IPS-20b (cell line): ENCODE measurements at regions not wholly inside any gene's neighbourhood (a gene's known extent, or its start where the extent isn't known, plus 50 kb on each side); places are given as distances from the start of the nearest gene placed in this dataset.

Source experiments
- H3K27ac ChIP-seq: one replicate; pipeline ENCODE4 v1.5.1; 2013; ENCODE audit warnings: low read length
- H3K27me3 ChIP-seq: 2 replicates; pipeline ENCODE4 v1.6.1; 2013; ENCODE audit warnings: mild to moderate bottlenecking, low read length, inconsistent platforms; ENCODE audit not compliant: insufficient read depth
- H3K36me3 ChIP-seq: 2 replicates; pipeline ENCODE4 v1.6.1; 2013; ENCODE audit warnings: low read depth, mild to moderate bottlenecking, inconsistent platforms, low read length, moderate library complexity; ENCODE audit not compliant: insufficient read depth
- H3K4me1 ChIP-seq: 2 replicates; pipeline ENCODE4 v1.6.1; 2013; ENCODE audit warnings: mild to moderate bottlenecking, control low read depth, inconsistent platforms, low read length, moderate library complexity; ENCODE audit not compliant: insufficient read depth
- H3K4me3 ChIP-seq: 2 replicates; pipeline ENCODE4 v1.5.1; 2013; ENCODE audit warnings: mild to moderate bottlenecking, low read length, inconsistent platforms
- H3K9ac ChIP-seq: 2 replicates; pipeline ENCODE4 v1.6.1; 2013; ENCODE audit warnings: low read depth, mild to moderate bottlenecking, inconsistent platforms, low read length, moderate library complexity
- H3K9me3 ChIP-seq: 2 replicates; pipeline ENCODE4 v1.6.1; 2013; ENCODE audit warnings: mild to moderate bottlenecking, low read depth, low read length, inconsistent platforms; ENCODE audit not compliant: insufficient read depth

DNA sequence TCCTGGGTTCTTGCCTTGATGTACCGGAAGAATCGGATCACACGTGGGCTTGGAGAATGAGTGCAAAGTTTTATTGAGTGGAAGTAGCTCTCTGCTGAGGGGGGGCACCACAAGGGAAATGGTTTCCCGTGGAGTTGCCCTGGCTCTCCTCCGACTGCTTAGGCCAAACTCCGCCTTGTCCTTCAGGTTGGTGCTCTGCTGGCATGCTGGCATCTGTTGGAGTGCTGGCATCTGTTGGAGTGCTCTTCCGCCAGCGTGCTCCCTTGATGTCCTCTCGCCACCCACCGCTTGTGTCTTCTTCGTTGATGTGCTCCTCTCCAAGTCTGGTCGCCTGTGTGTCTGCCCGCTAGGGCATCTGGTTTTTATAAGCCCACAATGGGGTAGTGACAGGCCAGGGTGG, 317.1 kb upstream of the HSF2 start:
- no peaks in the 10 kb centered on the region for H3K9me3 ChIP-seq
- H3K4me1 ChIP-seq, result no peaks in the 10 kb centered on the region
- no peaks in the 10 kb centered on the region for H3K27me3 ChIP-seq
- H3K4me3 ChIP-seq, result no peak overlapping the region
- H3K9ac ChIP-seq, result no peak overlapping the region
- H3K27ac ChIP-seq, result no peak overlapping the region
- H3K36me3 ChIP-seq, result no peaks in the 10 kb centered on the region

DNA sequence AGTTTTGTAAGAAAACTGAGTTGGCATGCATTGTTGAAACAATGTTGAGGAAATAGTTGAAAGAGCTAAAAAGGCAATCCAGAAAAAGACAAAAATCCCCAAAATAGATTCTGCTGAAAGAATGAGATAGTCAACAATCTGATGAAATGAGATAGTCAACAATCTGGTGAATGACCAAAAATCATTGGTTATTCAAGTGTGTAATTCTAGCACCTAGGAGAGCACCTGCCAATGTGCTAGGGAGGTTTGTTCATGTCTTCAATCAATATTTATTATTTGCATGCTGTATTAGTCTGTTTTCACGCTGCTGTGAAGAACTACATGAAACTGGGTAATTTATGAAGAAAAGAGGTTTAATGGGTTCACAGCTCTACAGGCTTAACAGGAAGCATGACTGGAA, 307.1 kb upstream of the HSF2 start:
- no peak overlapping the region for H3K27ac ChIP-seq
- H3K9me3 ChIP-seq, result no peaks in the 10 kb centered on the region
- no peak overlapping the region for H3K9ac ChIP-seq
- H3K36me3 ChIP-seq, result no peaks in the 10 kb centered on the region
- no peak overlapping the region for H3K4me3 ChIP-seq
- no peaks in the 10 kb centered on the region for H3K4me1 ChIP-seq
- no peaks in the 10 kb centered on the region for H3K27me3 ChIP-seq

DNA sequence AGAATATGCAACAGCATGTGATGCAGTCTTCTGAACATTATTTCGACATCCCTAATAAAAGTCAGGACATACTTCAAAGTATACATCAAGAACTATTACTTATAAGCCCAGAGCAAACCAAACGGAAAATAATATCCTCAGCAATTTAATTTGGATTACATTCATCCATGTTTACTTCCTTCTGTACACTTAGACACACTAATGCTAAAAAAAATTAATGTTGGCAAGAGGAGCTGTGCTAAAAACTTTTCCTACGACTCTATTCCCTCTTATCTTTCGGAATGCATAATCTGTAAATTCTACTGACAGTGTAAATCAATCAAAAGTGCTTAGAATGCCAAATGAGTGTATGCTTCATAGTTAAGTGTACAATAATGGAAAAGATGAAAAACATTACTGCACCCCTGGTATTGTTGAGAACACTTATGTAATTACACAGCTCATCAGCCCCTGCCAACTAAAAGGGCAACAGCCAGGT, 301.2 kb upstream of the HSF2 start:
- no peak overlapping the region for H3K9ac ChIP-seq
- H3K9me3 ChIP-seq, result no peaks in the 10 kb centered on the region; the same call in 1 of the 2 replicates
- no peaks in the 10 kb centered on the region for H3K36me3 ChIP-seq
- H3K4me1 ChIP-seq, result no peaks in the 10 kb centered on the region
- H3K27me3 ChIP-seq, result no peaks in the 10 kb centered on the region
- no peak overlapping the region for H3K4me3 ChIP-seq
- no peak overlapping the region for H3K27ac ChIP-seq

DNA sequence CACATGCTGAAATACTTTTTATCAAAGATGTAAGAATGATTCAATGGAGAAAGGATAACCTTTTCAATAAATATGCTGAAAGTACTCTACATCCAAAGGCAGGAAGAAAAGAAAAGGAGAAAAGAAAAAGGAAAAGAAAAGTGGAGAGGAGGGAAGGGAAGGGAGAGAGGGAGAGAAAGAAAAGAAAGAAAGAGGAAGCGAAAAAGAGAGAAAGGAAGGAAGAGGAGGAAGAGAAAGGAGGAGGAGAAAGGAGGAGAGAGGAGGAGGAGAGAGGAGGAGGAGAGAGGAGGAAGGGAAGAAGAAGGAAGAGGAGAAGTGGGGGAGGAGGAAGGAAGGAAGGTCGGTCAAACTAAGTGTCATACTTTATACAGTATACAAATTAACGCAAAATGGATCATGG, 297.4 kb upstream of the HSF2 start:
- Histone ChIP-seq H3K4me3 (no peak overlapping the region), H3K27me3 (no peaks in the 10 kb centered on the region), H3K27ac (no peak overlapping the region), H3K4me1 (no peaks in the 10 kb centered on the region), H3K9me3 (no peaks in the 10 kb centered on the region; the same call in 1 of the 2 replicates), H3K36me3 (no peaks in the 10 kb centered on the region), H3K9ac (no peak overlapping the region)

DNA sequence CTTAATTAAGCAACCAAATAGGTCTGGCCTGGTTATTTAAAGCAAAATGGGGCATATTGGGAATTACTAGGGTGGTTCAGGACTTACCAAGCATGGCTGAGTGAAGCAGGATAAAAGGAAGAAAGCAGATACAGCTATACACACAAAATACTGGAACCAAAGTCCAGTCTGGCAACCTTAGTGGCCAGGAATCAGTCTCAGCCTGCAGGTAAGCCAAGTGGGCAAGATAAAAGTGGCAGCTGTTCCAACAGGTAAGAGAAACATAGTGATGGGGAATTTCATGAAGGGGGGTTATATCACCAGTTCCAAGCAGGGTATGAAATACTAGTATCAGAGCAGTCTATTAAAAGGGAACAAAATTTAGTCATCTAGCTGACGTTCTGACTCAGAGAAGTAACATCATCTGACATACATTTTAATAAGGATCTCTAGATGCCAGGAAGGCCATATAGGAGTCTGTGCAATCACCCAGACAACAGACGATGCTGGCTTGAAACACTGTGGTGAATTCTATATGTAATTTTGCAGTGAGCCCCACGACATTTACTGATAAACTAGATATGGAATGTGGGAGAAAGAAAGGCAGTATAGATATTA, 292.1 kb upstream of the HSF2 start:
- Histone ChIP-seq H3K27ac (no peak overlapping the region), H3K4me1 (no peaks in the 10 kb centered on the region), H3K36me3 (no peaks in the 10 kb centered on the region), H3K9ac (no peak overlapping the region), H3K9me3 (no peaks in the 10 kb centered on the region), H3K27me3 (no peaks in the 10 kb centered on the region), H3K4me3 (no peak overlapping the region)

DNA sequence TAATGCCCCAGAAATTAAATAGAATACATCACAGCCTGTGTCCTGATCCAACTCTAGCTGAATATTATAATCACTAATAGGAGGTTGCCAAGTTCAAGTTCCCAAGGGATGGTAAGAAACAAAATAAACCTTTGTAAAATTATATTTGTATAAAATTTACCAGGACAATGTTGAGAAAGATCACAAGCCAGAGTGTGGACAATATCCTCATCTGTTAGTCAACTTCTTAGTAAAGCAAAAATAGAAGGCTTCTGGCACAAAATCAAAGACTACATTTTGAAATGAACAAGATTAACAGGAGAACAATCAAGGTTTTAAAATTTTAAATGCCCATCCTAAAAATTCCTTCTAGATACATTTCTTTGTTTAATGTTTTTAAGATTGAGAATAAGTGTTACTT, 290.4 kb upstream of the HSF2 start:
- H3K27me3 ChIP-seq, result no peaks in the 10 kb centered on the region
- H3K27ac ChIP-seq, result no peak overlapping the region
- no peak overlapping the region for H3K4me3 ChIP-seq
- no peaks in the 10 kb centered on the region for H3K36me3 ChIP-seq
- H3K9ac ChIP-seq, result no peak overlapping the region
- H3K9me3 ChIP-seq, result no peaks in the 10 kb centered on the region
- H3K4me1 ChIP-seq, result no peaks in the 10 kb centered on the region

DNA sequence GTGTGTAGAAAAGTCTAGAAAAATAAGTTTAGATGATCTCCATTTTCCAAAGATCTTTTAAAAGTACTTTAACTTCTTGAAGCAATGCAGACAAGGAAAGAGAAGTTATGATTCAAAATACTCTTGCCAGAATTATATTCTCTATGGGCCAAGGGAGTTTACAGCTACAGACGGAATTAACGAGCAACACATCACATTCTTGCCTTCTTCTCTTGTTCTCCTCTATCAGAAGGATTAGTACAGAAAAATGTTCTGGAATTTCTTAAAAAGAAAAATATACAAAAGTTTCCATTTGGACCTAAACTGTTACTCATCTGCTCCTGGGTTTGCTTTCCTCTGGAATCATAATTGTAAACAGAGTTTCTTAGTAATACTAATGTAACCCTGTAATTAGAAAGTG, 284.7 kb upstream of the HSF2 start:
- H3K9ac ChIP-seq, result no peak overlapping the region
- H3K27me3 ChIP-seq, result no peaks in the 10 kb centered on the region
- no peaks in the 10 kb centered on the region for H3K36me3 ChIP-seq
- H3K4me1 ChIP-seq, result no peaks in the 10 kb centered on the region
- no peak overlapping the region for H3K4me3 ChIP-seq
- no peak overlapping the region for H3K27ac ChIP-seq
- no peaks in the 10 kb centered on the region for H3K9me3 ChIP-seq

DNA sequence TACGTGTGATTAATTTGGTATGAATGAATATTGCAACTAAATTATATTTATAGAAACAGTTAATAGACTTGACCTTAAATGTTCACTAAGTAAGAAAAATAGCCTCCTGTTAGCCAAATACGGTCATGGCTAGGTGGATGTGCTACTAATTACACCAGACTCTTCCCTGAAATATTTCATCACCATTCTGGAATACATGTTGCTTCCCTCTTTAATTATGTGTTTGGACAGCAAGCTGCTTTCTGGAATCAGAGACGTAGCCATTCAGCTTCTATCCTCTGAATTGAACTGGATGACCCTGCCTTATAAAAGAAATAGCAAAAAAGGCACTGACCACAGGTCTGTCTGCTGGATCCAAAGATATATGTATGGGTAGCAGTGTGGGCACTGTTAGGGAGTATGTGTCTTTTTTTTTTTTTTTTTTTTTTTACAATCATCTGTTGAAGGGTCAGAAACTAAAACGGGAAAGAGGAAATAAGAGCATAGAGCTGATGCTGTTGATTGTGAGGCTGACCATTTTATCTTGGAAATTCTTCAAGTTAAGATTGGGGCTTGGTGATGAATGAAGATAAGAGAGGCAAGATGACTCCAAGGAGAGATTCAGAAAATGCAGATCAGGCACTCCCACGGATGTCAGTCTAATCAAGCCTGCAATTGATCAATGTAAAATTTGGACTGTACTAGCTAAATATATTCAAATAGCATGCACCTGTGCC, 283.2 kb upstream of the HSF2 start:
- Histone ChIP-seq H3K4me3 (no peak overlapping the region), H3K36me3 (no peaks in the 10 kb centered on the region), H3K27me3 (no peaks in the 10 kb centered on the region), H3K4me1 (no peaks in the 10 kb centered on the region), H3K9ac (no peak overlapping the region), H3K27ac (no peak overlapping the region), H3K9me3 (no peaks in the 10 kb centered on the region)

DNA sequence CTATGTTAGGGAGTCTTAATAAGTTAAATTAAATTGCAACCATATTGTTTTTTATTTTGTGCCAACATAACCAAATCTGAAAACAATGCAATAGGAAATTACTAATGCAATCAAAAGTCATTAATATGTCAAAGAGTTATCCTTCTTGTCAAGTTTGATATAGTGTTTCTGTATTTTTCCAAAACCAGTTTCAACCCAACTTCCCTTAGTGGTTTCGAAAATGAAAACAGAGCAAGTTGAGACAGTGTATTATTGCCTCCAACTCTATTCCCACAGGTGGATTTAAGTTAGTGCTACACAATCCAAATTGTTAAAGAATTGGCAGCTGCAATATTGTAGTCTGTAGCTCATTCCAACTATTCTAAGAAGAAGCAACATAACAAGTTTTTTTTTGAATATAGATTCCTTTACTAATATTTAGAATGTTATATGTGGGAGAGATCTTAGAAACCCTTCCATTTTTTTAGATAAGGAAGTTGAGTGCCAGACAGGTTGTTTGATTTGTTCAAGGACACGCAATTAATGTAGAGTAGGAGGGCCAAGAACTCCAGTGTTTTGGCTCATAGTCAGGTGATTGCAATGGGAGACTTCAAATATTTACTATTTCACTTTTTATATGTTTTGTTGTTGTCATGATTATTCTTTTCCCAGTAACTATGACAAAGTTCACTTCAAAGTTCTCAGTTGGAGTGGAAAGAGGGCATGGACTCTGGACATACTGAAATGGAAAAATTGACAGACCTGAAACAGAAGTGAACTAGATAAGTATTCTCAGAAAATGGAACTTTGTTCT, 282.4 kb upstream of the HSF2 start:
- no peaks in the 10 kb centered on the region for H3K27me3 ChIP-seq
- no peak overlapping the region for H3K4me3 ChIP-seq
- H3K36me3 ChIP-seq, result no peaks in the 10 kb centered on the region
- no peak overlapping the region for H3K9ac ChIP-seq
- no peaks in the 10 kb centered on the region for H3K4me1 ChIP-seq
- H3K9me3 ChIP-seq, result no peaks in the 10 kb centered on the region
- H3K27ac ChIP-seq, result no peak overlapping the region

DNA sequence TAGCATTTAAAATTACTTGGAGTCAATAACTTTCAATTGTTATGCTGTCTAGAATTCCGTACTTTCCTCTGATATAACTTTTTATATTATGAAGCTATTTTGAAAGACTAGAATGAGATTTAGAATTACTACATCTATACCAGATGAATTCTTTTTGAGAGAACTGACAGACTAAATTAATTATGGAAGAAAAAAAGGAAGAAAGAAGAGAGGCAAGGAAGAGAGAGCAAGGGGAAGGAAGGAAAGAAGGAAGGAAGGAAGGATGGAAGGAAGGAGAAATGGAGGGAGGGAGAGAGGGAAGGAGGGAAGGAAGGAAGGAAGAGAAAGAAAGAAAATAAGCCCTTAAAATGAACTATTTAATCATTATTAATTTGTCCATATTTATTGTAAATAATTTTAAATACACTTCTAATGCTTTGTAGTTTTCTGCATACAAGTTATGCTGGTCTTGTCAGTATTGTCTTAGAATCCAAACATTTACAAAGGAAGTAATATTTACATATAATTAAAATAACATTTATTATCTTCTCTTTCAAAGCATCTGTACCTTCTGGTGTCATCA, 280.4 kb upstream of the HSF2 start:
- Histone ChIP-seq H3K4me3 (no peak overlapping the region), H3K27me3 (no peaks in the 10 kb centered on the region), H3K9me3 (no peaks in the 10 kb centered on the region), H3K36me3 (no peaks in the 10 kb centered on the region), H3K4me1 (no peaks in the 10 kb centered on the region), H3K9ac (no peak overlapping the region), H3K27ac (no peak overlapping the region)

DNA sequence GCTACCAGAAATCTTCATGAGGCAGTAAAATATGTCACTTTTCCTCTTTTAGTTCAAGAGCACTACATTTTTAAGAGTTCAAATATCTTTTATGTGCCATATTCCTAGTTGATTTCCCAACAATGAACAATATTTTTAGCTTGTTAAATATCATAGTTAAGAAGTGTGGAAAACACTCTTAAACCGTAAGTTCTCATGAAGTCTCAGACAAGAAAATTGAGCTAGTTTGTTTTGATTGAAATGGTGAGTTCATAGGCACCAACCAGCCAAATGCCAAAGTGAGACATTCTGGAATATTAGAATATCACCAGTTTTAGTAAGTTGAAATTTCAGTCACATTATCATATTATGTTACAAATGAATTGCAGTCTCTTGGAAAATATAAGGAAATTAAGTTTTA, 277.2 kb upstream of the HSF2 start:
- Histone ChIP-seq H3K4me1 (no peaks in the 10 kb centered on the region), H3K27ac (no peak overlapping the region), H3K9ac (no peak overlapping the region), H3K9me3 (no peaks in the 10 kb centered on the region), H3K36me3 (no peaks in the 10 kb centered on the region), H3K4me3 (no peak overlapping the region), H3K27me3 (no peaks in the 10 kb centered on the region)
